HG03135 (cell line): ENCODE measurements at regions not wholly inside any gene's neighbourhood (a gene's known extent, or its start where the extent isn't known, plus 50 kb on each side); places are given as distances from the start of the nearest gene placed in this dataset.
A peak's percentile ranks its signal among the peaks of the same experiment; 100 is the strongest.

Source experiments
- ATAC-seq: cut with Tn5 transposase; IDR thresholded peaks from one replicate; pipeline ENCODE4 v1.9.1; 2021; ENCODE audit warnings: mild to moderate bottlenecking, moderate library complexity; ENCODE audit not compliant: unreplicated experiment

GRCh38 chr2:9771481-9772017 lies 71.7 kb upstream of the TAF1B start:
- no peak for ATAC-seq

- ATAC-seq, result no peak
Measured at GRCh38 chr2:9772035-9772998, 71.0 kb upstream of the TAF1B start.

GRCh38 chr2:9772999-9773902 lies 70.0 kb upstream of the TAF1B start:
- no peak for ATAC-seq

GRCh38 chr2:9773903-9774239 lies 69.4 kb upstream of the TAF1B start:
- ATAC-seq, result no peak

- no peak for ATAC-seq
Measured at GRCh38 chr2:9774266-9774665, 69.0 kb upstream of the TAF1B start.

GRCh38 chr2:9775351-9775750 lies 67.9 kb upstream of the TAF1B start:
- no peak for ATAC-seq

- ATAC-seq, result no peak
Measured at GRCh38 chr2:9775999-9776712, 67.1 kb upstream of the TAF1B start.

- no peak for ATAC-seq
Measured at GRCh38 chr2:9777081-9777480, 66.2 kb upstream of the TAF1B start.

GRCh38 chr2:9778012-9778411 lies 65.3 kb upstream of the TAF1B start:
- no peak for ATAC-seq

- no peak for ATAC-seq
Measured at GRCh38 chr2:9778471-9779316, 64.6 kb upstream of the TAF1B start.

- ATAC-seq, result peak; percentile 76
Measured at GRCh38 chr2:9779596-9780264, 63.5 kb upstream of the TAF1B start.

- ATAC-seq, result no peak
Measured at GRCh38 chr2:9780368-9781130, 62.7 kb upstream of the TAF1B start.

- no peak for ATAC-seq
Measured at GRCh38 chr2:9781252-9781651, 62.0 kb upstream of the TAF1B start.

- ATAC-seq, result no peak
Measured at GRCh38 chr2:9782197-9782719, 61.0 kb upstream of the TAF1B start.

GRCh38 chr2:9789371-9789770 lies 53.9 kb upstream of the TAF1B start:
- ATAC-seq, result no peak

GRCh38 chr2:9790702-9791225 lies 52.5 kb upstream of the TAF1B start:
- no peak for ATAC-seq

- no peak for ATAC-seq
Measured at GRCh38 chr2:9791711-9792110, 51.6 kb upstream of the TAF1B start.
